ENCODE measurements at regions not wholly inside any gene's neighbourhood (a gene's known extent, or its start where the extent isn't known, plus 50 kb on each side); places are given as distances from the start of the nearest gene placed in this dataset.

DNA sequence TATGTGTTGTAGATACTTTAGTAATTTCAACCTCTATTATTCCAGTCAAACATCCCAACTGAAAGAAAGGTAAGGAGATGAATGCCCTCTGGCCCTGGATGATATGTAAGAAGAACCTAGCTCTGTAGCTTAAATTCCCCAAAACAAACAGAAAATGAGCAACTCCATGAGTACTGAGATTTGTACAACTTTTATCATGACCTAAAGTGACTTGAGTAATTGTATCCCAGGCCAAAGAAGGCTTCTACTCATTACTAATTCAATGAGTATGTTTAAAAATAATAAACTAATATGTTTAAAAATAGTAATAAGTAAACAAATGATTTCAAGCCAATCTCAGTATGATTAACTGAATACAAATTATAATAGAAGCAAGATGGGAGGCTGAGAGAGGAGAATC is 414.0 kb upstream of the ACTBL2 start:
- TF ChIP-seq, protein P1, sequence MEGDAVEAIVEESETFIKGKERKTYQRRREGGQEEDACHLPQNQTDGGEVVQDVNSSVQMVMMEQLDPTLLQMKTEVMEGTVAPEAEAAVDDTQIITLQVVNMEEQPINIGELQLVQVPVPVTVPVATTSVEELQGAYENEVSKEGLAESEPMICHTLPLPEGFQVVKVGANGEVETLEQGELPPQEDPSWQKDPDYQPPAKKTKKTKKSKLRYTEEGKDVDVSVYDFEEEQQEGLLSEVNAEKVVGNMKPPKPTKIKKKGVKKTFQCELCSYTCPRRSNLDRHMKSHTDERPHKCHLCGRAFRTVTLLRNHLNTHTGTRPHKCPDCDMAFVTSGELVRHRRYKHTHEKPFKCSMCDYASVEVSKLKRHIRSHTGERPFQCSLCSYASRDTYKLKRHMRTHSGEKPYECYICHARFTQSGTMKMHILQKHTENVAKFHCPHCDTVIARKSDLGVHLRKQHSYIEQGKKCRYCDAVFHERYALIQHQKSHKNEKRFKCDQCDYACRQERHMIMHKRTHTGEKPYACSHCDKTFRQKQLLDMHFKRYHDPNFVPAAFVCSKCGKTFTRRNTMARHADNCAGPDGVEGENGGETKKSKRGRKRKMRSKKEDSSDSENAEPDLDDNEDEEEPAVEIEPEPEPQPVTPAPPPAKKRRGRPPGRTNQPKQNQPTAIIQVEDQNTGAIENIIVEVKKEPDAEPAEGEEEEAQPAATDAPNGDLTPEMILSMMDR (IDR thresholded peaks at IDR 0.05), result no peak
- TF ChIP-seq EZH2phosphoT487 (IDR thresholded peaks at IDR 0.05), result no peak
- no peak for TF ChIP-seq EZH2 (IDR thresholded peaks at IDR 0.05)
